ENCODE measurements at regions not wholly inside any gene's neighbourhood (a gene's known extent, or its start where the extent isn't known, plus 50 kb on each side); places are given as distances from the start of the nearest gene placed in this dataset.

DNA sequence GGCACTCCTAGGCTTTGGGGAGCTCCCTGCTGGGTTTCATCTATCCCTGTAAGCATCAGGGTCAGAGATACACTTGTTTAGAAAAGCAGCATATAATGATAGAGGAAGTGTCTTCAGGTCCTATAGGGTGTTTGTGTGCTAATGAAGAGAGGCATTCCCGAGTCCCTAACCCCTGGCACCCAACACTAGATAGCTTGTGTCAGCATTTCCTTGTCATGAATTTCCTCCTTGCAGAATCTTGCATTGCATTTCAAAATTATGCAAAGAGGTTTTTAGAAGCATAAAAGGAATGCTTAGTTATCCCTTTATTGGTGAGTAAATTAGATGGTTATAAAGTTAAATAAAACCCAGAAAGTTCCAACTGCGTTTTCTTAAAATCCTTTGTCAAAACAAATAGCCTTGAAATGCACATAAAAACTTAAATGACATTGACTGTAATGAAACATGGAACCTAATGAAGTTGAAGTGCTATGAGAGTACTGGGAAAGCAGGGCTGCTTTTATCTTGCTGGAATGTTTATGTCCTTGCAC is 63.7 kb upstream of the LHCGR start:
- TF ChIP-seq, protein P1, sequence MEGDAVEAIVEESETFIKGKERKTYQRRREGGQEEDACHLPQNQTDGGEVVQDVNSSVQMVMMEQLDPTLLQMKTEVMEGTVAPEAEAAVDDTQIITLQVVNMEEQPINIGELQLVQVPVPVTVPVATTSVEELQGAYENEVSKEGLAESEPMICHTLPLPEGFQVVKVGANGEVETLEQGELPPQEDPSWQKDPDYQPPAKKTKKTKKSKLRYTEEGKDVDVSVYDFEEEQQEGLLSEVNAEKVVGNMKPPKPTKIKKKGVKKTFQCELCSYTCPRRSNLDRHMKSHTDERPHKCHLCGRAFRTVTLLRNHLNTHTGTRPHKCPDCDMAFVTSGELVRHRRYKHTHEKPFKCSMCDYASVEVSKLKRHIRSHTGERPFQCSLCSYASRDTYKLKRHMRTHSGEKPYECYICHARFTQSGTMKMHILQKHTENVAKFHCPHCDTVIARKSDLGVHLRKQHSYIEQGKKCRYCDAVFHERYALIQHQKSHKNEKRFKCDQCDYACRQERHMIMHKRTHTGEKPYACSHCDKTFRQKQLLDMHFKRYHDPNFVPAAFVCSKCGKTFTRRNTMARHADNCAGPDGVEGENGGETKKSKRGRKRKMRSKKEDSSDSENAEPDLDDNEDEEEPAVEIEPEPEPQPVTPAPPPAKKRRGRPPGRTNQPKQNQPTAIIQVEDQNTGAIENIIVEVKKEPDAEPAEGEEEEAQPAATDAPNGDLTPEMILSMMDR (IDR thresholded peaks at IDR 0.05; ENCODE audit: low read depth, low read length, missing control alignments): no peak
- H3K4me3 ChIP-seq (ENCODE audit: low read depth, low read length): no peak overlapping the region
- DNase-seq (ENCODE audit: low read depth): no peak

DNA sequence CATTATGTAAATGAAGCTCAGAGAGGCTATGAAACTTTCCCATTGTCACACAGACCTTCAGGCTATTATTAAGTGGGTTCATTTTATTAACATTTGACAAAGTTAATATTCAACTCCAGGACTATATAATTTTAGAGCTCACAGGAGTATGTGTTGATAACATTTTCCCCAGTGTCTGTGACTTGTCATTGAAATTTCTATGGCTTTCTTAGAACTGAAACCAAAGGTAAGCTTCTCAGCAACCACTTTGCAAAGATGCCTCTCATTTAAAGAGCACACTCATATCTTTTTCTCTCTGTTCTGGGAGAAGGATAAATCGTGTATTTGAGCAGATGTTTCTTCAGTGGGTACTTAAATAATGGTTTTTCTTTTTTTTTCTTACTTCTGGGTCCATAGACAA is 61.8 kb upstream of the LHCGR start:
- no peak for DNase-seq (ENCODE audit: low read depth)
- TF ChIP-seq, protein P1 (IDR thresholded peaks at IDR 0.05; ENCODE audit: low read depth, low read length, missing control alignments): no peak
- H3K4me3 ChIP-seq (ENCODE audit: low read depth, low read length): no peak overlapping the region

DNA sequence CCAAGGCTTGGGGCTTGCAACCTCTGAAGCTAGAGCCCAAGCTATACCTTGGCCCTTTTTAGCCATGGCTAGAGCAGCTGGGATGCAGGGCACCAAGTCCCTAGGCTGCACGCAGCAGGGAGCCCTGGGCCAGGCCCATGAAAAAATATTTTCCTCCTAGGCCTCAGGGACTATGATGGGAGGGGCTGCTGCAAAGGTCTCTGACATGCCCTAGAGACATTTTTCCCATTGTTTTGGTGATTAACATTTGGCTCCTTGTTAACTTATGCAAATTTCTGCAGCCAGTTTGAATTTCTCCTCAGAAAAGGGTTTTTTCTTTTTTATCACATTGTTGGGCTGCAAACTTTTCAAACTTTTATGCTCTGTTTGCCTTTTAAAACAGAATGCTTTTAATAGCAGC is 56.9 kb upstream of the LHCGR start:
- H3K4me3 ChIP-seq (ENCODE audit: low read depth, low read length): no peak overlapping the region
- TF ChIP-seq, protein P1 (IDR thresholded peaks at IDR 0.05; ENCODE audit: low read depth, low read length, missing control alignments): no peak
- DNase-seq (ENCODE audit: low read depth): no peak

DNA sequence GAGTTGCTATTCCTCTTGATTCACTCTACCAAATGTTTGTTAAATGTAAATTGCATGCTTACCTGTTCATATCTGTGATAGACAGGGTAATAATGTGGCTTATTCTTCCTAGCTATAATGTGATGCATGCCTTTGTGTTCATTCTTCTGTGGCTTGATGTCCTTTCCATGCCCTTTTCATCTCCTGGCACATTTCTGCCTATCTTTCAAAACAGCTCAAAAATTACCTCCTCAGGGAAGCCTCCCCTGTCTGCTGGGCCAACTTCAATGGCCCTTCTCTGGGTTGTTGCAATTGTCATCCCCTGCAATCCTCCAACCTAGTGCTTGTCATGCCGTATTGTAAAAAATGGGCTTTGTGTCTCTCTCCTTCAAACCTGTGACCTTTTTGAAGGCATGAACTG is 52.8 kb upstream of the LHCGR start:
- no peak for DNase-seq (ENCODE audit: low read depth)
- H3K4me3 ChIP-seq (ENCODE audit: low read depth, low read length): no peak overlapping the region
- TF ChIP-seq, protein P1 (IDR thresholded peaks at IDR 0.05; ENCODE audit: low read depth, low read length, missing control alignments): no peak

Data from GM12864 (cell line).